Omental fat pad (tissue), 3 donors: ENCODE measurements at regions not wholly inside any gene's neighbourhood (a gene's known extent, or its start where the extent isn't known, plus 50 kb on each side); places are given as distances from the start of the nearest gene placed in this dataset. TPM values are rescaled to one million over a fixed set of nuclear protein-coding genes. Genes with fewer than 3 reads are reported as not detected.

Experiments
- ATAC-seq: fragments of 150-250 bp; one replicate; pipeline ENCODE4 v1.9.1; 2016; ENCODE audit warnings: mild to moderate bottlenecking, moderate library complexity; ENCODE audit not compliant: low FRiP score
- DNase-seq: peaks from one replicate; pipeline ENCODE4 v3.0.0-alpha.2; 2019; ENCODE audit warnings: low spot score
- CTCF ChIP-seq, 3 donors: fragments of 450-650 bp; IDR thresholded peaks; one replicate each; pipeline ENCODE4 v1.5.1; 2016 to 2017; ENCODE audit warnings: antibody characterized with exemption in 3 of 3, mild to moderate bottlenecking in 3 of 3, moderate library complexity in 2 of 3
- small RNA-seq: library from RNA; depleted of rRNA; stranded (forward); fragments of <200 nt; gene quantifications from one replicate; pipeline ENCODE3, GENCODE V24; 2016

- DNase-seq (no peak), ATAC-seq (no peak)
- no peak for TF ChIP-seq CTCF (IDR thresholded peaks at IDR 0.05)
Measured at GRCh38 chr4:16959305-16959704, 60.9 kb upstream of the LDB2 start.

GRCh38 chr4:16952896-16953630 lies 54.6 kb upstream of the LDB2 start:
- ATAC-seq = no peak
- DNase-seq = no peak
- no peak for TF ChIP-seq CTCF (IDR thresholded peaks at IDR 0.05)

- DNase-seq (no peak), ATAC-seq (no peak)
- TF ChIP-seq CTCF (IDR thresholded peaks at IDR 0.05) = no peak
Measured at GRCh38 chr4:16952462-16952871, 54.0 kb upstream of the LDB2 start.

Small RNA genes in the stretch of these regions (small RNA-seq; reads per million reads assigned to genes)
- gene MTND5P4 = not detected
- not detected for gene SNORA75B
